Mammary epithelial cell (primary cell): ENCODE measurements at regions not wholly inside any gene's neighbourhood (a gene's known extent, or its start where the extent isn't known, plus 50 kb on each side); places are given as distances from the start of the nearest gene placed in this dataset.

Experiments used
- EZH2 ChIP-seq: IDR thresholded peaks from 2 replicates; pipeline ENCODE4 v1.6.1; 2012; ENCODE audit warnings: low read length, inconsistent platforms, borderline replicate concordance
- TF ChIP-seq, protein P1 (sequence below), 2 donors: IDR thresholded peaks in 1 of 2; conservative IDR thresholded peaks in 1 of 2; 2 replicates each; pipeline ENCODE4 v1.5.1; 2011 to 2012; ENCODE audit warnings: inconsistent platforms in 2 of 2, low read length in 2 of 2, mild to moderate bottlenecking in 2 of 2, control low read depth in 1 of 2, low read depth in 1 of 2; ENCODE audit not compliant: insufficient read depth in 1 of 2; ENCODE audit errors: extremely low read depth in 1 of 2

DNA sequence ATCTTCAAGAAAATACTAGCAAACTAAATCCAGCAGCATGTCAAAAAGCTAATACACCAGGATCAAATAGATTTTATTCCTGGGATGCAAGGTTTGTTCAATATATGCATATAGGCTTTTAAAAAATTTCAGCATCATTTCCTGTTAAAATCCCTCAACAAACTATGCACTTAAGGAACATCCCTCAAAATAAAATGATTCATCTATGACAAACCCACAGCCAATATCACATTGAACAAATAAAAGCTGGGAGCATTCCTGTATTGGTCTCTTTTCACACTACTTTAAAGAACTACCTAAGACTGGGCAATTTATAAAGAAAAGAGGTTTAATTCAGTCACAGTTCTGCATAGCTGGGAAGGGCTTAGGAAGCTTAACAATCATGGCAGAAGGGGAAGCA is 726.7 kb downstream of the GRXCR1 start:
- TF ChIP-seq, protein P1, sequence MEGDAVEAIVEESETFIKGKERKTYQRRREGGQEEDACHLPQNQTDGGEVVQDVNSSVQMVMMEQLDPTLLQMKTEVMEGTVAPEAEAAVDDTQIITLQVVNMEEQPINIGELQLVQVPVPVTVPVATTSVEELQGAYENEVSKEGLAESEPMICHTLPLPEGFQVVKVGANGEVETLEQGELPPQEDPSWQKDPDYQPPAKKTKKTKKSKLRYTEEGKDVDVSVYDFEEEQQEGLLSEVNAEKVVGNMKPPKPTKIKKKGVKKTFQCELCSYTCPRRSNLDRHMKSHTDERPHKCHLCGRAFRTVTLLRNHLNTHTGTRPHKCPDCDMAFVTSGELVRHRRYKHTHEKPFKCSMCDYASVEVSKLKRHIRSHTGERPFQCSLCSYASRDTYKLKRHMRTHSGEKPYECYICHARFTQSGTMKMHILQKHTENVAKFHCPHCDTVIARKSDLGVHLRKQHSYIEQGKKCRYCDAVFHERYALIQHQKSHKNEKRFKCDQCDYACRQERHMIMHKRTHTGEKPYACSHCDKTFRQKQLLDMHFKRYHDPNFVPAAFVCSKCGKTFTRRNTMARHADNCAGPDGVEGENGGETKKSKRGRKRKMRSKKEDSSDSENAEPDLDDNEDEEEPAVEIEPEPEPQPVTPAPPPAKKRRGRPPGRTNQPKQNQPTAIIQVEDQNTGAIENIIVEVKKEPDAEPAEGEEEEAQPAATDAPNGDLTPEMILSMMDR (conservative IDR thresholded peaks at IDR 0.05 in 1 of 2, IDR thresholded peaks at IDR 0.05 in 1 of 2; ENCODE audit: extremely low read depth in 1 of 2, insufficient read depth in 1 of 2, low read depth in 1 of 2, low read length in 2 of 2) = no peak
- no peak for TF ChIP-seq EZH2
